GM21529 (cell line): ENCODE measurements at regions not wholly inside any gene's neighbourhood (a gene's known extent, or its start where the extent isn't known, plus 50 kb on each side); places are given as distances from the start of the nearest gene placed in this dataset.
"Not testable (repeated sequence)": the region's sequence is repeated elsewhere in the genome, so short reads cannot be mapped to it uniquely, and the experiment has no call there.

Experiments used
- ATAC-seq: cut with Tn5 transposase; IDR thresholded peaks from one replicate; pipeline ENCODE4 v1.9.1; 2021; ENCODE audit not compliant: unreplicated experiment

- ATAC-seq = no peak
These were observed 289.7 kb upstream of the DNAJC19 start for GRCh38 chr3:181279239-181279565.

DNA sequence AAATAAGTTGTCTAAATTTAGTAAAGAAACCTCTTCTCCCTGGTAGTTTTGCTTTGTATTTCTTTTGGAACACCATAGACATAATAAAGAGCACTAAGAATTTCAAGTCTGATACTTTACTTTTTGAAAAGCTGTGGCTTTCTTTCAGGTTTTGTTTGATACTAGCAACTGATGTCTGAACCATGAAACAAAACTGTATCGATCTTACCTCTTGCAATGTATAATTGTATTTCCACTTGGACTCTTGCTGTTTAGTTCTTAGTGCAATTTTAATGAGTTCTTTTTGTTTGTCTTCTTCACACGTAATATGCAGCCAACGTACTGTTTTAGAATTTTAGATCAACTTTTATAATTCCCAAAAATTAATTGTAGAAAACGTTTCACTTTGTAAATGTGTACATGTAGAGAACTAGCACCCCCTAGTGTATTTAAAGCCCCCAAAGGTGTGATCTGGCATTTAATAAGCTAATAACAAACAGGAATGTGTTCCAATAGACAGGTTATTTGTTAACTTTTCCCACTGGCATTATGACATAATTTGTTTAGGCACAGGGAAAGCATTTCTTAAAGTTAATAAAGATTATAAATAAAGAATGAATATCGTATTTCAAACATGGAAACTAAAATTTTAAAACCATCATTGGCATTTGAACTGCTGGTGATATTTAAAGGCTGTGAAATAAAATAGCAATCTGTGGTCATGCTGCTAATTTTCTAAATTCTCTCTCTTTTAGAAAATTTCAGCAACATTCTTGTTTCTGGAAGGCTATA, 289.1 kb upstream of the DNAJC19 start:
- no peak for ATAC-seq

DNA sequence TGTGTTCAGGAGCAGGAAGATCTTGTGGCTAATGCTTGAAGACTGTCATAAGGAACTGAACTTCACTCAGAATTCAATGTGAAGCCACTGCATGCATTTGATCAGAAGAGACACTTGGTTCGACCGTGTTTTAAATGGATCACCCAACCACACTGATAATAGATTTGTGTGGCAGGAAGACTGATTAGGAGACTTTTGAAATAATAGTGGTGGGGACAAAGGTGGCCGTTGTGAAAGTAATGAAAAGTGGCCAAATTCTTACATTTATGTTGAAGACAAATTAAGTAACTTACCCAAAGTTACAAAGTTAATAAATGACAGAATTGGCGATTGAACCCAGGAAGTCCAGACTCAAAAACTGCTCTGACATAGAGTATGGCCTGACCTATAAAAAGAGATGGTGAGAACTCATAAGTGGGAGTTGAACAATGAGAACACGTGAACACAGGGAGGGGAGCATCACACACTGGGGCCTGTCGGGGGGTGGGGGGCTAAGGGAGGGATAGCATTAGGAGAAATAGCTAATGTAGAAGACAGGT, 286.9 kb upstream of the DNAJC19 start:
- no peak for ATAC-seq

DNA sequence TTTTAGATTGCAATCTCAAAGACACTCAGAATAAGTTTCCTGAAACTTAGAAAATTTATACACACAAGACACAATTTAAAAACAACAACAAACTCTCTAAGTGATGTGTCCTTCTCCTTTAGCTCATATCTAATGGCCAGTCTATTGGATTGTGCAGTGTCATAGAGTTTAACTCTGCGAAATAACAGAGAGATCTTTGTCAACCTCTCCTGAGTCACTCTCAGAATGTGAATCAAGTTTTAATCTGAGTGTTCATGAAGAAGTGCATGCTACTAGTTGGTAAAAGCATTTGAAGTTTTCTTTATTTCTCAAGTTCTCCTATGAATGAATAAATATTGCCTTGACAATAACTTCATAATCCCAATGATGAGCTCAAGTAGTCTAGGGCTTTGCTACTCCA, 284.5 kb upstream of the DNAJC19 start:
- no peak for ATAC-seq

- ATAC-seq = no peak
These were observed 277.8 kb upstream of the DNAJC19 start for GRCh38 chr3:181267312-181267711.

GRCh38 chr3:181265750-181266333, 276.3 kb upstream of the DNAJC19 start:
- ATAC-seq = peak; percentile 67

- no peak for ATAC-seq
These were observed 274.9 kb upstream of the DNAJC19 start for GRCh38 chr3:181264486-181264885.

DNA sequence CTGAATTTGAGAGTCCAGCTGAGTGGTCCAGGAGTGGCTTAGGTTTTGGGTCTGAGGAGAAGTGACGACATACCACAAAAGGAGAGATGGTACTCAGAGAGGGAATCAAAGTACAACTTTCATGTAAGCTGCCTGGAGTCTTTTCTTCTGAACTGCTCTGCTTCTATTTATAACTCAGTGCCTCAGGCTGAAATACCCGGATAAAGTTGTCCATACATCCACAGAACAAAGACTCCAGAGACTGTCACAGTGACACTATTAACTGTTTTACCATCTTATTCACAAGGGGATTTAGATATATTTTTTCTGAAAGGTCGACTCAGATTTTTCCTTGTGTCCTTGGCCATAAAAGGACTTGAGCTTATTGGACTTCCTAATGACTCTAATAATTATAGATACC, 264.3 kb upstream of the DNAJC19 start:
- ATAC-seq = no peak

DNA sequence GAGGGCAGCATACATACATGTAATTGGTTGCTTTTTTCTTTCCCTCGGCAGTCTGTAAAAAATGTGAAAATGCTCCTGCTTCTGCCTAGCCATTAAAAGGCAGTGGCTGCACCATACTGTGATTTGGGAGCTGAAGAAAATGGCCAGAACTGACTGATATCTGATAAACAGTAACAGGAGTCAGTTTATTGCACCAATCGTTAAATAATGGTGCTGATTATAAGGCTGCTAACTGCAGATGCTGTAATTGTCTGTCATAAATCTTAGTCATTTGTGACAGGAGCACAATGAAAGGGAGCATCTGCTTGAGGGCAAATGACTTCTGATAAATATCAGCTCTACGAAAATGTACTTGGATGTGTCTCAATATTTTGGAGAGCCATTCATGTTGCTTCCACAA, 263.1 kb upstream of the DNAJC19 start:
- ATAC-seq = no peak

DNA sequence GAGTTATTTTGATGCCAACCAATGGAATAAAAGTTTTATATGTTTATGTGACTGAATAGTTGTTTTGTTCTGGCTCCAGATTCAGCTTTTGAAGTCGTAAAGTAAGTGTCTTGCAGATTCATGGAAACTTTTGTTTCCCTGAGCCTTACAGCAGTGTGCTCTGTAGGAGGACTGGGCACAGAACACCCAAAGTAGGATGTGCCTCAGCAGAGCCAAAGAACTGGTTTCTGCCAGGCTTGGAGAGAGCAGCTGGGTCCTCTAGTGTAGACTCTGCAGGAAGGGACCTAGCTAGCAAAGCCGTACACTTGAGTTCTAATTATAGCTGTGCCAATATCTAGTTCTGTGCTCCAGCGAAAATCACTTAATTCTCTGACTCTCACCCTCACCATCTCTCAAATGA, 261.2 kb upstream of the DNAJC19 start:
- ATAC-seq = no peak

DNA sequence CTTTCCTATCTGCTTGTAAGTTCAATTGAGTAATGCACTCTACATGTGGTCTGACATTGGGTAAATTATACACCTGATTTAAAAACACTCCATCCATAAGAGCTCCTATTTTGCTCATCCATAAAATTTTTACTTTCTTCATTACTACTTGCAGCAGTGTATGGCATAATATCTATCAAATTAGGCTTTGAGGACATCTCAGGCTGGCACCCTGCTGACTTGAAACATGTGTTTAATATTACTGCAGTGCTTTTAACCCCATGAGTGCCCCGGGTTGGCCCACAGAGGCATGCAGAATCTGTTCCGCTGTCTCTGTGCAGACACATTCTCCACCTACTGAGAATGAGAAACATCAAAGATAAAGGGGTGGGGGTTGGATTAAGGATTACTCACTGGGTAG, 249.9 kb upstream of the DNAJC19 start:
- ATAC-seq = no peak

GRCh38 chr3:181230258-181230657, 240.7 kb upstream of the DNAJC19 start:
- no peak for ATAC-seq

GRCh38 chr3:181213347-181213746, 223.8 kb upstream of the DNAJC19 start:
- no peak for ATAC-seq

GRCh38 chr3:181212271-181212670, 222.7 kb upstream of the DNAJC19 start:
- ATAC-seq = no peak

DNA sequence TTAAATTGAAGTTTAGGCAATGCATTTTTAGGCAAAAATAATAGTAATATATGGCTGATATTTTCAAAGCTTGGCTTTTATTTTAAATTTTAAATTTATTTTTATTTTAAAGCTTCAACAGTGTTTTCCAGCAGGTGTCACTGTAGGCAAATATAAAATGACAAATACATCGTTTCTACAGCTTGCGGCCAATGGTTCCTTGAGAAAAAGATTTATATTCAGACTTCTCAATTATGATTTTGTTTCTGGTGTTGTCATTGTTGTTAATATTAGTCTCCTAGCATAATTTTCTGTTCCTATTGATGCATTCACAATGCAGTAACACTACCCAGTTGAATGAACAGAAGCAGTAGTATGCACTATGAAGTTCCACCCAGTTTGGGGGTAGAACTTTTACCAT, 220.7 kb upstream of the DNAJC19 start:
- no peak for ATAC-seq

DNA sequence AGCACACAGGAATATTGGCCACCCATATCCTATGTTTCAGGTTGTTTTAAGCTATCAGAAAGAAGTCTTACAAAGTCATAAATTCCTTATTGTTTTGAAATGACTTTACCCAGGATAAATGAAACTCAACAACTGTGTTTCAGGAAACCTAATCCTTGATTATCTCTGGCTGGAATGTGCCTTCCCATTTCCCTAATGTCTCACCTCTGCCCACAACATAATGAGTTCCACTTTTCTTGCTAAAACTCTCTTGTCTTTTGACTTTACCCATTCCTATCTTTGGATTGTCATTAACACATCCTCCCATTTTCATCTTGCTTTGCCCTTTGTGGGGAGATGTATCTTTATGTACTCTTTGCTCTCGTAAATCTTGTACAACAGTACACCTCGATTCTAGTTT, 200.0 kb upstream of the DNAJC19 start:
- ATAC-seq = no peak

DNA sequence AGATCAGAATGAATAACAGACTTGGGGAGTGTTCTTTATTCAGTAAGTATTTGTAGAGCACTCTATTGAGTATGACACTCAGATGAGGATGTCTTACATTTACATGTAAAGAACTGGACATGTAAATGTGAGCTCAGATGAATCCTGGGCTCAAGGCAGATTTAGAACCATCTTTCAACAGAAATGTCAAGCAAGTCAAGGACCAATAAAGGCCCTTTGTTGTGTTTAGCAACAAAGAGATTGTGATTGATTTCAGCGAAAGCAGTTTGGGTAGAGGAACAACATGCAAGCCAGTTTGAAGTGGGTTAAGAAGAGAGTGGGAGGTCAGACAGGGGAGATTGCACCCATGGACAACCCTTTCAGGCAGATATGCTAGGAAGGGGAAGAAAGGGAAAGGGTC, 194.2 kb upstream of the DNAJC19 start:
- ATAC-seq = no peak

- not testable (repeated sequence) for ATAC-seq
These were observed 193.5 kb upstream of the DNAJC19 start for GRCh38 chr3:181183057-181183456.

- ATAC-seq = no peak
These were observed 189.5 kb upstream of the DNAJC19 start for GRCh38 chr3:181178991-181179390.

DNA sequence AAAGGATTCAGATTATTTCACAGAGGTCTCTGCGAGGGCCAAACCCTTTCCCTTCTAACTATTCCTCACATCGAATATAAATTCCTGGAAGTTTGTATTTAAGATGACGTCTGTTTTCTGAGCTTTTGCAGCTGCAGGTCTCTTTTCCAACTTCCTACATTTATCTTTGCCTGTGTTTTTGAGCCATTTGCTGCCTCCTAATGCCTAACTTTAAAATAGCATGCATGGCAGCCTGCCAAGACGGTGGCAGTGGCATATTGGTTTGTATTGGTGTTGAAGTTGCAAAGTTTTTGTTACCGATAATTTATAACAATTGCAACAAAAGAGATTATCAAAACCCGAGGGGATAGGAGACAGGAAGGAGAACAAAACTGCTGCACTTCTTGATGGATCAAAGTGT, 187.1 kb upstream of the DNAJC19 start:
- ATAC-seq = peak; percentile 70

DNA sequence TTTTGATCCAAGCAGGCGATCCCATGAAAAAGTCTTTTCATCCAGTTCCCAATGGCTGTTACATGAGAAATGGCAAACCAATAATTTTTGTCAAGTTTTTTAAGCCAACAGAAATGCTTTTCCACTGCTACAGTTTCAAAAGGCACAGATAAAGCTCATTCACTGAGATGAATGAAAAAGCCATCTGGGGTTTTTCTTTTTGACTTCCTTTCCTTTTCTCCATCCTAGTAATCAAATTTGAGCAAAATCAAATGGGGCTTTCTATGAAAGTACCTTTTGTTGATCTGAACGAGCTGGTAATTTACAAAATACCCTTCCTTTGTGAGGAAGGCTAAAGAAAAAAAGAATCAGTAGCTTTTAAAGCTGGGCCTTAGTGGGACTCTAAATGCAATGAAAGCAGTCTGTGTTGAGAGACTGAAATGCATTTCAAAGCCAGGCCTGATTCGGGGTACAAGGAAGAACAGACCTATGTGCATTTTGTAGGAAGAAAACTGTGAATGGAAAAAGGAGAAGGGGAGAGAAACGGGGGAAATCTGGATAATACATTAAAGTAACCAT, 185.2 kb upstream of the DNAJC19 start:
- no peak for ATAC-seq

- ATAC-seq = no peak
These were observed 184.5 kb upstream of the DNAJC19 start for GRCh38 chr3:181174022-181174421.
